C4-2B (cell line): ENCODE measurements at regions not wholly inside any gene's neighbourhood (a gene's known extent, or its start where the extent isn't known, plus 50 kb on each side); places are given as distances from the start of the nearest gene placed in this dataset.
"Not testable (repeated sequence)": the region's sequence is repeated elsewhere in the genome, so short reads cannot be mapped to it uniquely, and the experiment has no call there.

Experiments used
- CTCF ChIP-seq: fragments of 450-650 bp; conservative IDR thresholded peaks from 2 replicates; pipeline ENCODE4 v1.5.1; 2017; ENCODE audit warnings: mild to moderate bottlenecking
- ZFX ChIP-seq: fragments of 450-650 bp; IDR thresholded peaks from 2 replicates; pipeline ENCODE4 v1.6.1; 2017

GRCh38 chr5:34185005-34185404 is 142.0 kb upstream of the C1QTNF3 start:
- TF ChIP-seq CTCF, ZFX: not testable (repeated sequence)
